Tibial nerve (tissue), 3 donors: ENCODE measurements at regions not wholly inside any gene's neighbourhood (a gene's known extent, or its start where the extent isn't known, plus 50 kb on each side); places are given as distances from the start of the nearest gene placed in this dataset.

Experiments
- CTCF ChIP-seq, 5 experiments: fragments of 200-600 bp in 3 of 5; fragments of 450-650 bp in 2 of 5; sonication (generic) in 3 of 5; IDR thresholded peaks; one replicate each; pipeline ENCODE4 v1.5.1; 2016 to 2019; ENCODE audit warnings: antibody characterized with exemption in 5 of 5, mild to moderate bottlenecking in 3 of 5, moderate library complexity in 2 of 5
- POLR2A ChIP-seq, 2 donors: fragments of 450-650 bp; IDR thresholded peaks; one replicate each; pipeline ENCODE4 v1.6.1; 2017; ENCODE audit warnings: antibody characterized with exemption in 2 of 2, mild to moderate bottlenecking in 2 of 2, moderate library complexity in 2 of 2

- TF ChIP-seq CTCF (IDR thresholded peaks at IDR 0.05) (no peak), POLR2A (IDR thresholded peaks at IDR 0.05) (no peak)
Measured at GRCh38 chr9:13364271-13365000, 84.9 kb upstream of the MPDZ start.
